OCI-LY7 (cell line): ENCODE measurements at regions not wholly inside any gene's neighbourhood (a gene's known extent, or its start where the extent isn't known, plus 50 kb on each side); places are given as distances from the start of the nearest gene placed in this dataset.

Source experiments
- CTCF ChIP-seq: fragments of 200-600 bp; sonication (generic); conservative IDR thresholded peaks from 2 replicates; pipeline ENCODE4 v1.5.1; 2014; ENCODE audit warnings: mild to moderate bottlenecking, antibody characterized with exemption, low read length, moderate library complexity, mixed read lengths
- EZH2phosphoT487 ChIP-seq: fragments of 200-600 bp; sonication (generic); IDR thresholded peaks from 2 replicates; pipeline ENCODE4 v1.6.1; 2018; ENCODE audit warnings: low read depth, borderline replicate concordance, mild to moderate bottlenecking, mixed run types, antibody characterized with exemption, low read length, moderate library complexity, mixed read lengths

GRCh38 chr11:69413015-69413801, 68.3 kb upstream of the LINC01488 start:
- TF ChIP-seq CTCF (no peak), EZH2phosphoT487 (no peak)
